GM20000 (cell line): ENCODE measurements at regions not wholly inside any gene's neighbourhood (a gene's known extent, or its start where the extent isn't known, plus 50 kb on each side); places are given as distances from the start of the nearest gene placed in this dataset.

ENCODE experiments used
- DNase-seq: peaks from one replicate; pipeline ENCODE4 v3.0.0; 2012; ENCODE audit warnings: low spot score
- TF ChIP-seq, protein P1 (sequence below): IDR thresholded peaks from 2 replicates; pipeline ENCODE4 v1.5.1; 2012; ENCODE audit warnings: mild to moderate bottlenecking, control low read depth; ENCODE audit errors: extremely low read depth, missing control alignments

- DNase-seq: no peak
- TF ChIP-seq, protein P1, sequence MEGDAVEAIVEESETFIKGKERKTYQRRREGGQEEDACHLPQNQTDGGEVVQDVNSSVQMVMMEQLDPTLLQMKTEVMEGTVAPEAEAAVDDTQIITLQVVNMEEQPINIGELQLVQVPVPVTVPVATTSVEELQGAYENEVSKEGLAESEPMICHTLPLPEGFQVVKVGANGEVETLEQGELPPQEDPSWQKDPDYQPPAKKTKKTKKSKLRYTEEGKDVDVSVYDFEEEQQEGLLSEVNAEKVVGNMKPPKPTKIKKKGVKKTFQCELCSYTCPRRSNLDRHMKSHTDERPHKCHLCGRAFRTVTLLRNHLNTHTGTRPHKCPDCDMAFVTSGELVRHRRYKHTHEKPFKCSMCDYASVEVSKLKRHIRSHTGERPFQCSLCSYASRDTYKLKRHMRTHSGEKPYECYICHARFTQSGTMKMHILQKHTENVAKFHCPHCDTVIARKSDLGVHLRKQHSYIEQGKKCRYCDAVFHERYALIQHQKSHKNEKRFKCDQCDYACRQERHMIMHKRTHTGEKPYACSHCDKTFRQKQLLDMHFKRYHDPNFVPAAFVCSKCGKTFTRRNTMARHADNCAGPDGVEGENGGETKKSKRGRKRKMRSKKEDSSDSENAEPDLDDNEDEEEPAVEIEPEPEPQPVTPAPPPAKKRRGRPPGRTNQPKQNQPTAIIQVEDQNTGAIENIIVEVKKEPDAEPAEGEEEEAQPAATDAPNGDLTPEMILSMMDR: no peak
Observed at GRCh38 chr17:53525590-53525989, 297.1 kb upstream of the KIF2B start.

GRCh38 chr17:53516636-53517035, 306.1 kb upstream of the KIF2B start:
- DNase-seq: no peak
- TF ChIP-seq, protein P1: no peak

- TF ChIP-seq, protein P1: no peak
- no peak for DNase-seq
Observed at GRCh38 chr17:53499277-53499676, 323.4 kb upstream of the KIF2B start.

GRCh38 chr17:53496356-53496755, 326.4 kb upstream of the KIF2B start:
- DNase-seq: no peak
- TF ChIP-seq, protein P1: no peak

GRCh38 chr17:53492532-53492931, 330.2 kb upstream of the KIF2B start:
- DNase-seq: no peak
- TF ChIP-seq, protein P1: no peak

DNA sequence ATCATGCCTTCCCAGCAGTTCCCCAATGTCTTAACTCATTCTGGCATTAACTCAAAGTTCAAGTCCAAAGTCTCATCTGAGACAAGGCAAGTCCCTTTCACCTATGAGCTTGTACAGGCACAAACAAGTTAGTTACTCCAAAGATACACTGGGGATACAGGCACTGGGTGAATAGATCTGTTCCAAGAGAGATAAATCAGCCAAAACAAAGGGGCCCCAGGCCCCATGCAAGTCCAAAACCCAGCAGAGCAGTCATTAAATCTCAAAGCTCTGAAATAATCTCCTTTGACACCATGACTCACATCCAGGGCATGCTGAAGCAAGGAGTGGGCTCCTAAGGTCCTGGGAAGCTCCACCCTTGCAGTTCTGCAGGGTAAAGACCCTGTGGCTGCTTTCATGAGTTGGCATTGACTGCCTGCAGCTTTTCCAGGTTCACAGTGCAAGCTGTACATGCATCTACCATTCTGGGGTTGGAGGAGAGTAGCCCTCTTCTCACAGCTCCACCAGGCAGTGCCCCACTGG, 332.2 kb upstream of the KIF2B start:
- TF ChIP-seq, protein P1: no peak
- no peak for DNase-seq

- no peak for DNase-seq
- TF ChIP-seq, protein P1: no peak
Observed at GRCh38 chr17:53483704-53484103, 339.0 kb upstream of the KIF2B start.

- no peak for DNase-seq
- TF ChIP-seq, protein P1: no peak
Observed at GRCh38 chr17:53475002-53475401, 347.7 kb upstream of the KIF2B start.
